Neural cell (in vitro differentiated cells): ENCODE measurements at regions not wholly inside any gene's neighbourhood (a gene's known extent, or its start where the extent isn't known, plus 50 kb on each side); places are given as distances from the start of the nearest gene placed in this dataset.
A peak's percentile ranks its signal among the peaks of the same experiment; 100 is the strongest.

ENCODE experiments used
- H2AFZ ChIP-seq: fragments of 200-600, 300-800 bp; sonication (generic), shearing (Covaris generic); 2 replicates; pipeline ENCODE4 v1.6.0; 2014; ENCODE audit warnings: low read depth, mild to moderate bottlenecking, antibody characterized with exemption, low read length, moderate library complexity
- H3F3A ChIP-seq: fragments of 200-600 bp; shearing (Covaris generic); 2 replicates; pipeline ENCODE4 v1.6.1; 2016; ENCODE audit warnings: mild to moderate bottlenecking, moderate library complexity, mixed read lengths, antibody characterized with exemption, low read length; ENCODE audit not compliant: insufficient read depth, poor library complexity, severe bottlenecking
- H3K27ac ChIP-seq: fragments of 200-600, 300-800 bp; sonication (generic), shearing (Covaris generic); 2 replicates; pipeline ENCODE4 v1.5.1; 2014; ENCODE audit warnings: mild to moderate bottlenecking, low read length, moderate library complexity
- H3K27me3 ChIP-seq: fragments of 300-800, 200-600 bp; sonication (generic), shearing (Covaris generic); 2 replicates; pipeline ENCODE4 v1.6.0; 2014; ENCODE audit warnings: mild to moderate bottlenecking, low read depth, low read length, moderate library complexity; ENCODE audit not compliant: insufficient read depth
- H3K36me3 ChIP-seq: fragments of 300-800, 200-600 bp; sonication (generic), shearing (Covaris generic); 2 replicates; pipeline ENCODE4 v1.5.1; 2014; ENCODE audit warnings: mild to moderate bottlenecking, antibody characterized with exemption, low read length, moderate library complexity; ENCODE audit not compliant: insufficient read depth
- H3K4me2 ChIP-seq: fragments of 300-800, 200-600 bp; sonication (generic), shearing (Covaris generic); 2 replicates; pipeline ENCODE4 v1.6.0; 2014; ENCODE audit warnings: mild to moderate bottlenecking, low read length
- H3K4me3 ChIP-seq: fragments of 300-800, 200-600 bp; sonication (generic), shearing (Covaris generic); 2 replicates; pipeline ENCODE4 v1.5.1; 2014; ENCODE audit warnings: mild to moderate bottlenecking, low read length, moderate library complexity
- H3K79me2 ChIP-seq: fragments of 200-600 bp; shearing (Covaris generic); replicated peaks from 2 replicates; pipeline ENCODE4 v1.6.0; 2014; ENCODE audit warnings: mild to moderate bottlenecking, low read length, moderate library complexity; ENCODE audit not compliant: insufficient read depth
- H3K9ac ChIP-seq: fragments of 300-800, 200-600 bp; sonication (generic), shearing (Covaris generic); 2 replicates; pipeline ENCODE4 v1.6.1; 2016; ENCODE audit warnings: mild to moderate bottlenecking, low read length, mixed read lengths
- H3K9me2 ChIP-seq: fragments of 200-600 bp; shearing (Covaris generic); 2 replicates; pipeline ENCODE4 v1.6.1; 2016; ENCODE audit warnings: mild to moderate bottlenecking, low read length, mixed read lengths; ENCODE audit not compliant: insufficient read depth
- H3K9me3 ChIP-seq: fragments of 200-600, 300-800 bp; sonication (generic), shearing (Covaris generic); 2 replicates; pipeline ENCODE4 v1.6.1; 2016; ENCODE audit warnings: mild to moderate bottlenecking, mixed run types, low read length, moderate library complexity, mixed read lengths
- H4K20me1 ChIP-seq: fragments of 200-600 bp; shearing (Covaris generic); 2 replicates; pipeline ENCODE4 v1.6.1; 2016; ENCODE audit warnings: mild to moderate bottlenecking, mixed run types; ENCODE audit not compliant: insufficient read depth
- EP300 ChIP-seq: fragments of 450-650 bp; conservative IDR thresholded peaks from 2 replicates; pipeline ENCODE4 v1.6.1; 2014; ENCODE audit warnings: antibody characterized with exemption, mild to moderate bottlenecking, moderate library complexity; ENCODE audit not compliant: poor library complexity, severe bottlenecking
- EZH2 ChIP-seq: fragments of 200-600, 300-800 bp; shearing (Covaris generic), sonication (generic); IDR thresholded peaks from 2 replicates; pipeline ENCODE4 v1.6.1; 2014; ENCODE audit warnings: antibody characterized with exemption, low read length, borderline replicate concordance, mild to moderate bottlenecking; ENCODE audit not compliant: insufficient read depth, poor library complexity, severe bottlenecking
- MXI1 ChIP-seq: fragments of 450-650 bp; conservative IDR thresholded peaks from 2 replicates; pipeline ENCODE4 v1.6.1; 2014; ENCODE audit warnings: antibody characterized with exemption, mild to moderate bottlenecking; ENCODE audit not compliant: poor library complexity, severe bottlenecking
- POLR2AphosphoS5 ChIP-seq: IDR thresholded peaks from 2 replicates; pipeline ENCODE4 v1.6.1; 2012
- RAD21 ChIP-seq: fragments of 450-650 bp; conservative IDR thresholded peaks from 2 replicates; pipeline ENCODE4 v1.6.1; 2014; ENCODE audit warnings: antibody characterized with exemption, mild to moderate bottlenecking, moderate library complexity
- SMC3 ChIP-seq: fragments of 450-650 bp; conservative IDR thresholded peaks from 2 replicates; pipeline ENCODE4 v1.6.1; 2014; ENCODE audit warnings: antibody characterized with exemption, mild to moderate bottlenecking, moderate library complexity; ENCODE audit not compliant: poor library complexity
- TAF1 ChIP-seq: IDR thresholded peaks from 2 replicates; pipeline ENCODE4 v1.6.1; 2012; ENCODE audit warnings: low read depth
- TF ChIP-seq, protein P1 (sequence below): fragments of 450-650 bp; IDR thresholded peaks from 2 replicates; pipeline ENCODE4 v1.5.1; 2014; ENCODE audit warnings: antibody characterized with exemption, mild to moderate bottlenecking, moderate library complexity; ENCODE audit not compliant: poor library complexity, severe bottlenecking
- TF ChIP-seq, protein P2 (sequence below): IDR thresholded peaks from 2 replicates; pipeline ENCODE4 v1.6.1; 2012; ENCODE audit warnings: borderline replicate concordance

DNA sequence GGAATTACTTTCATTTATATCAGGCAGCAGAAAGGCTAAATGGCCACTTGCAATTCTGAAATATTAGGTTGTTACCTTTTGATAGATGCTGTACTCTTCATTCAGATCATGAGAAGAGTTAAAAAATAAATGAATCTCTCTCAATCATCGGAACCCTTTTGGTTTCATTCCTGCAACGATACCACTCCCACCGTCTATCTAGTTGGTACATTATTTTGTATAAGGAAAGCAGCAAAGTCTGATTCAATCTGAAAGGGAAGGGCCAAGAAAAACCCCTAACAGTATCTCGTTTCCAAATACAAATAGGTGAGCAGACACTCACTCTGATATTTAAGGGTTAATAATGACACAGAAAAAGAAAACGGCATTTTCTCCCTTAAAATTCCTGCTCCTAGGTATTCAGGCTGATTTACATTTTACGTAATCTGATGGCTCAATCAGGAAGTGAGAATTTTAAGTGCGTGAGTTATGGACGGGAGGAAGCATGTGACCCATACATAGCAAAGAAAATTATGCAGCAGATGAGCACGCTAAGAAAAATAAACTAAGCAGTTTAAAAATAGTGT, 209.4 kb upstream of the KLF14 start:
- Histone ChIP-seq H3K27me3 (no peaks in the 10 kb centered on the region), H3K36me3 (no peaks in the 10 kb centered on the region), H3K9me2 (no peaks in the 10 kb centered on the region), H3K79me2 (no peaks in the 10 kb centered on the region), H3K9me3 (no peaks in the 10 kb centered on the region), H3K9ac (peak overlapping the region; percentile 4), H2AFZ (no peak overlapping the region), H3K4me2 (no peak overlapping the region), H4K20me1 (no peaks in the 10 kb centered on the region), H3K4me3 (peak overlapping the region; percentile 38), H3F3A (no peaks in the 10 kb centered on the region), H3K27ac (peak overlapping the region; percentile 25)
- TF ChIP-seq TAF1 (no peak), EP300 (peak; percentile 2), MXI1 (no peak)
- TF ChIP-seq, protein P1, sequence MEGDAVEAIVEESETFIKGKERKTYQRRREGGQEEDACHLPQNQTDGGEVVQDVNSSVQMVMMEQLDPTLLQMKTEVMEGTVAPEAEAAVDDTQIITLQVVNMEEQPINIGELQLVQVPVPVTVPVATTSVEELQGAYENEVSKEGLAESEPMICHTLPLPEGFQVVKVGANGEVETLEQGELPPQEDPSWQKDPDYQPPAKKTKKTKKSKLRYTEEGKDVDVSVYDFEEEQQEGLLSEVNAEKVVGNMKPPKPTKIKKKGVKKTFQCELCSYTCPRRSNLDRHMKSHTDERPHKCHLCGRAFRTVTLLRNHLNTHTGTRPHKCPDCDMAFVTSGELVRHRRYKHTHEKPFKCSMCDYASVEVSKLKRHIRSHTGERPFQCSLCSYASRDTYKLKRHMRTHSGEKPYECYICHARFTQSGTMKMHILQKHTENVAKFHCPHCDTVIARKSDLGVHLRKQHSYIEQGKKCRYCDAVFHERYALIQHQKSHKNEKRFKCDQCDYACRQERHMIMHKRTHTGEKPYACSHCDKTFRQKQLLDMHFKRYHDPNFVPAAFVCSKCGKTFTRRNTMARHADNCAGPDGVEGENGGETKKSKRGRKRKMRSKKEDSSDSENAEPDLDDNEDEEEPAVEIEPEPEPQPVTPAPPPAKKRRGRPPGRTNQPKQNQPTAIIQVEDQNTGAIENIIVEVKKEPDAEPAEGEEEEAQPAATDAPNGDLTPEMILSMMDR = no peak

DNA sequence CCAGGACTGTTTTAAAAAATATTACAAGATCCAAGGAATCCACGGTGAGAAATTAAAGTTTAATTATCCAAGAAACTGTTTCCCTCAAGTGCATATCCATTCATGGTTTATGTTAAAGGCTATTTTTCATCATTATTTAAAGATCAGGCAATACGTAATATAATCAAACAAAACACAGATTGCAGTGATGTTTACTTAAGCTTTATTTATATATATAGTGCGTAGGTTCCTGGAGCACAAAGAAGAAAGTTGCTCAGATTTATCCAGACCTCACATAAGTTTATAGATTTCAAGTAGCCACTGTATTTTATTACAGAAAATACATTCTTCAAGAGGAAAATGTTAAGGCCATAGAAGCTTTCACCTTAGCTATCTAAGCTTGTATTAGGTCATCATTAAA, 210.0 kb upstream of the KLF14 start:
- H3K36me3 ChIP-seq = no peaks in the 10 kb centered on the region
- H3K4me3 ChIP-seq = peak overlapping the region; percentile 38
- H3K9ac ChIP-seq = no peak overlapping the region
- no peak overlapping the region for H2AFZ ChIP-seq
- TF ChIP-seq POLR2AphosphoS5 (no peak), MXI1 (no peak), RAD21 (no peak), SMC3 (no peak)
- TF ChIP-seq, protein P1 = no peak
- no peaks in the 10 kb centered on the region for H3K9me3 ChIP-seq
- no peaks in the 10 kb centered on the region for H4K20me1 ChIP-seq
- no peak overlapping the region for H3K4me2 ChIP-seq
- no peaks in the 10 kb centered on the region for H3K27me3 ChIP-seq
- no peaks in the 10 kb centered on the region for H3F3A ChIP-seq
- H3K79me2 ChIP-seq = no peaks in the 10 kb centered on the region
- no peaks in the 10 kb centered on the region for H3K9me2 ChIP-seq
- H3K27ac ChIP-seq = no peak overlapping the region

DNA sequence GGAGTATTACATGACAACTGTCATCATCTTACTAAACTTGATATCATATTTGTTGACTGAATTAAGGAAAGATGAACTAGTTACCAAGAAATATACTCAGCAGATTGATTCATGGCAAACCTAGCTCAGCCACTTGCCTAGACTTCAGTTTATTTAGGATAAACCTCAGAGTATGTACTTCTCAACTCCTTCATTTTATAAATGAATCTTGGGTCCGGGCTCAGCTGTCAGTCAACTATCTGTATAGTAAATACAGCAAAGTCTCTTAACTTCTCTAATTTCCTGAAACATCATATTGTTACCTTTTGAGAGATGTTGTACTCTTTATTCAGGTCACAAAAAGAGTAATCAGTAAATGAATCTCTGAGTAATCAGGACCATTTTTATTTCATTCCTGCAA, 211.0 kb upstream of the KLF14 start:
- Histone ChIP-seq H3K9me2 (no peaks in the 10 kb centered on the region), H3K27me3 (no peaks in the 10 kb centered on the region), H3K9ac (no peak overlapping the region), H3K4me2 (no peak overlapping the region), H3K36me3 (no peaks in the 10 kb centered on the region), H3F3A (no peaks in the 10 kb centered on the region), H3K4me3 (no peak overlapping the region), H3K27ac (no peak overlapping the region), H4K20me1 (no peaks in the 10 kb centered on the region), H2AFZ (no peak overlapping the region), H3K9me3 (no peaks in the 10 kb centered on the region), H3K79me2 (no peaks in the 10 kb centered on the region)
- no peak for TF ChIP-seq POLR2AphosphoS5
- TF ChIP-seq, protein P2, sequence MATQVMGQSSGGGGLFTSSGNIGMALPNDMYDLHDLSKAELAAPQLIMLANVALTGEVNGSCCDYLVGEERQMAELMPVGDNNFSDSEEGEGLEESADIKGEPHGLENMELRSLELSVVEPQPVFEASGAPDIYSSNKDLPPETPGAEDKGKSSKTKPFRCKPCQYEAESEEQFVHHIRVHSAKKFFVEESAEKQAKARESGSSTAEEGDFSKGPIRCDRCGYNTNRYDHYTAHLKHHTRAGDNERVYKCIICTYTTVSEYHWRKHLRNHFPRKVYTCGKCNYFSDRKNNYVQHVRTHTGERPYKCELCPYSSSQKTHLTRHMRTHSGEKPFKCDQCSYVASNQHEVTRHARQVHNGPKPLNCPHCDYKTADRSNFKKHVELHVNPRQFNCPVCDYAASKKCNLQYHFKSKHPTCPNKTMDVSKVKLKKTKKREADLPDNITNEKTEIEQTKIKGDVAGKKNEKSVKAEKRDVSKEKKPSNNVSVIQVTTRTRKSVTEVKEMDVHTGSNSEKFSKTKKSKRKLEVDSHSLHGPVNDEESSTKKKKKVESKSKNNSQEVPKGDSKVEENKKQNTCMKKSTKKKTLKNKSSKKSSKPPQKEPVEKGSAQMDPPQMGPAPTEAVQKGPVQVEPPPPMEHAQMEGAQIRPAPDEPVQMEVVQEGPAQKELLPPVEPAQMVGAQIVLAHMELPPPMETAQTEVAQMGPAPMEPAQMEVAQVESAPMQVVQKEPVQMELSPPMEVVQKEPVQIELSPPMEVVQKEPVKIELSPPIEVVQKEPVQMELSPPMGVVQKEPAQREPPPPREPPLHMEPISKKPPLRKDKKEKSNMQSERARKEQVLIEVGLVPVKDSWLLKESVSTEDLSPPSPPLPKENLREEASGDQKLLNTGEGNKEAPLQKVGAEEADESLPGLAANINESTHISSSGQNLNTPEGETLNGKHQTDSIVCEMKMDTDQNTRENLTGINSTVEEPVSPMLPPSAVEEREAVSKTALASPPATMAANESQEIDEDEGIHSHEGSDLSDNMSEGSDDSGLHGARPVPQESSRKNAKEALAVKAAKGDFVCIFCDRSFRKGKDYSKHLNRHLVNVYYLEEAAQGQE = no peak
- TF ChIP-seq SMC3 = no peak
- no peak for TF ChIP-seq MXI1
- TF ChIP-seq EZH2 = no peak
- TF ChIP-seq, protein P1 = no peak
- TF ChIP-seq TAF1 = no peak
- TF ChIP-seq EP300 = no peak
- TF ChIP-seq RAD21 = no peak
